GM13976 (cell line): ENCODE measurements at regions not wholly inside any gene's neighbourhood (a gene's known extent, or its start where the extent isn't known, plus 50 kb on each side); places are given as distances from the start of the nearest gene placed in this dataset.

ENCODE experiments used
- DNase-seq: peaks from one replicate; pipeline ENCODE4 v3.0.0; 2012; ENCODE audit warnings: low spot score
- in situ Hi-C: fragments of 300-500 bp; cut with MboI; formaldehyde crosslinking; loops from one replicate; pipeline ENCODE4 v1.12.0; 2022; ENCODE audit warnings: low sequenced_read_pairs, mixed read lengths, inconsistent platforms; ENCODE audit not compliant: unreplicated experiment
- TF ChIP-seq, protein P1 (sequence below): IDR thresholded peaks from 2 replicates; pipeline ENCODE4 v1.5.1; 2012; ENCODE audit warnings: borderline replicate concordance, mild to moderate bottlenecking; ENCODE audit not compliant: insufficient read depth; ENCODE audit errors: extremely low read depth, missing control alignments, control extremely low read depth

DNA sequence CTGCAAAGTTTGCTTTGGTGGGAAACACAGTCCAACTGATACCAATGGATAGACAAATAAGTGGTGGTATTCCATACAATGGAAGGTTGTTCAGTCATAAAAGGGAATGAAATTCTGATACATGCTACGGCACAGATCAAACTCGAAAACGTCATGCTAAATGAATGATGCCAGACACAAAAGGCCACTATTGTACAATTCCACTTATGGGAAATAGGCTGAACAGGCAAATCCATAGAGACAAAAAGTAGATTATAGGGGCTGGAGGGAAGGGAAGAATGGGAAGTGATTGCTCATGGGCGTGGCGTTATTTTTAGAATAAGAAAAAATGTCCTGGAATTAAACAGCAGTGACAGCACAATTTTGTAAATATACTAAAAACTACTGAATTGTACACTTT lies 66.0 kb upstream of the FOXK1 start:
- TF ChIP-seq, protein P1, sequence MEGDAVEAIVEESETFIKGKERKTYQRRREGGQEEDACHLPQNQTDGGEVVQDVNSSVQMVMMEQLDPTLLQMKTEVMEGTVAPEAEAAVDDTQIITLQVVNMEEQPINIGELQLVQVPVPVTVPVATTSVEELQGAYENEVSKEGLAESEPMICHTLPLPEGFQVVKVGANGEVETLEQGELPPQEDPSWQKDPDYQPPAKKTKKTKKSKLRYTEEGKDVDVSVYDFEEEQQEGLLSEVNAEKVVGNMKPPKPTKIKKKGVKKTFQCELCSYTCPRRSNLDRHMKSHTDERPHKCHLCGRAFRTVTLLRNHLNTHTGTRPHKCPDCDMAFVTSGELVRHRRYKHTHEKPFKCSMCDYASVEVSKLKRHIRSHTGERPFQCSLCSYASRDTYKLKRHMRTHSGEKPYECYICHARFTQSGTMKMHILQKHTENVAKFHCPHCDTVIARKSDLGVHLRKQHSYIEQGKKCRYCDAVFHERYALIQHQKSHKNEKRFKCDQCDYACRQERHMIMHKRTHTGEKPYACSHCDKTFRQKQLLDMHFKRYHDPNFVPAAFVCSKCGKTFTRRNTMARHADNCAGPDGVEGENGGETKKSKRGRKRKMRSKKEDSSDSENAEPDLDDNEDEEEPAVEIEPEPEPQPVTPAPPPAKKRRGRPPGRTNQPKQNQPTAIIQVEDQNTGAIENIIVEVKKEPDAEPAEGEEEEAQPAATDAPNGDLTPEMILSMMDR, result no peak
- in situ Hi-C loops, result loop anchor here (25.0 kb wide), 2 partner anchors 146 to 471 kb away; no protein-coding TSS in a partner anchor
- no peak for DNase-seq

DNA sequence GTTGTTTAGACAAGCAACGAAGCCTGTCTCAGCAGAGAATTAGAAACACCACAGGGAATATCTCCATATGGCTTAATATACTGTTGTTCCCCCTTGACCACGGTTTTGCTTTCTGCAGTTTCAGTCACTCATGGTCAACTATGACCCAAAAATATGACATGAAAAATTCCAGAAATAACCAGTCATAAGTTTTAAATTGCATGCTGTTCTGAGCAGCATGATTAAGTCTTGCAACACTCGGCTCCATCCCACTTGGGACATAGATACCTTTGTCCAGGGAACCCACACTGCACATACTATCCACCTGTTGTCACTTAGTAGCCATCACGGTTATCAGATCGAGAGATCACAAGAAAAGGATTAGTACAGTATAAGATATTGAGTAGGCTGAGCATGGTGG lies 60.7 kb upstream of the FOXK1 start:
- in situ Hi-C loops, result loop anchor here (25.0 kb wide), 2 partner anchors 141 to 466 kb away; no protein-coding TSS in a partner anchor
- TF ChIP-seq, protein P1, result no peak
- DNase-seq, result no peak

GRCh38 chr7:4626318-4626845 lies 55.7 kb upstream of the FOXK1 start:
- DNase-seq, result no peak
- TF ChIP-seq, protein P1, result no peak
- in situ Hi-C loops, result no loop called here

DNA sequence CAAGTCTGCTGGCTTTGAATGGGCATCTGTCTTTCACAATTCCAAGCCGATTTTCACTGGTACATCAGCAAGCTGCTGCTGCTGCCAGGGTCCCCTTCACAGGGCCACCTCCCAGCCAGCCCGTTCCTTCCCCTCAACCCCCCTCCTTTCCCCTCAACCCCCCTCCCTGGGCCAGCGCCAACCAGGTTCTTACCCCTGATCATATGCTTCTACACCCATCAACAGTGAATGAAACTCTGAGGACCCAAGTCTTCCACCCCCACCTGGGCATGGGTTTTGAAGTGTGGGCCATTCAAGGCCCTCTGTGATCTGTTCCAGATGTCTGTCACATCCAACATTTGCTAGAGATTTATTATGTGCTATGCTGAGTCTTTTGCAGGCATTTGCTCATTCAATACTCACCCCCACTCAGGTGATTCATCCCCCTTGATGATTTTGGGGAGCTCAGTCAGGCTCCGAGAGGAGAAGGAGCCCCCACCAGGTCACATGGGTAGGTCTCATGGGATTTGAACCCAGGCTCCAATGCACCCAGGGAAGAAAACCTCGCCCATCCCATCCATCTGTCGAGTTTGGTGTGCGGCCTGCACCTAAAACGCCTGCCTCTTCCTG lies 52.7 kb upstream of the FOXK1 start:
- TF ChIP-seq, protein P1, result no peak
- in situ Hi-C loops, result no loop called here

GRCh38 chr7:4631380-4632179 lies 50.5 kb upstream of the FOXK1 start:
- DNase-seq, result no peak
- in situ Hi-C loops, result no loop called here
- TF ChIP-seq, protein P1, result no peak

More for the DNA sequence above, 52.7 kb upstream of the FOXK1 start:
- DNase-seq, result no peak
